ENCODE measurements at regions not wholly inside any gene's neighbourhood (a gene's known extent, or its start where the extent isn't known, plus 50 kb on each side); places are given as distances from the start of the nearest gene placed in this dataset.

GRCh38 chr5:2153350-2153749 is 270.6 kb upstream of the IRX4 start:
- H3K18ac ChIP-seq (ENCODE audit: extremely low read depth, low read length): no peak overlapping the region
- no peak overlapping the region for H2AK5ac ChIP-seq (ENCODE audit: low read depth, low read length)
- H3K4ac ChIP-seq (replicated peaks; ENCODE audit: insufficient read length, low read depth, low read length): no peak overlapping the region
- no peak overlapping the region for H3K4me3 ChIP-seq (ENCODE audit: extremely low read depth in 1 of 4, insufficient read depth in 2 of 4, low read depth in 3 of 4, low read length in 4 of 4)
- H3K27ac ChIP-seq (ENCODE audit: low read depth, low read length): no peak overlapping the region
- no peak overlapping the region for H3K9ac ChIP-seq (replicated peaks in 1 of 4; ENCODE audit: extremely low read depth in 1 of 4, low read depth in 3 of 4, low read length in 3 of 4)
- DNase-seq (ENCODE audit: low read depth in 1 of 2, low spot score in 2 of 2) (no peak), FAIRE-seq (no peak)
- no peak overlapping the region for H2BK5ac ChIP-seq (ENCODE audit: low read depth, low read length)
- no peaks in the 10 kb centered on the region for H3K79me1 ChIP-seq (ENCODE audit: low read depth, low read length)
- no peaks in the 10 kb centered on the region for H3K9me3 ChIP-seq (ENCODE audit: insufficient read depth in 2 of 2, low read depth in 1 of 2, low read length in 1 of 2)
- H2BK120ac ChIP-seq (replicated peaks; ENCODE audit: low read depth, low read length): no peak overlapping the region
- no peaks in the 10 kb centered on the region; the same call in 1 of the 2 replicates for H3K23me2 ChIP-seq (ENCODE audit: low read depth, low read length)
- H3K36me3 ChIP-seq (ENCODE audit: control insufficient read depth in 2 of 4, insufficient read depth in 4 of 4, low read length in 3 of 4): no peaks in the 10 kb centered on the region
- H4K91ac ChIP-seq (replicated peaks; ENCODE audit: insufficient read length, low read length): no peak overlapping the region
- no peak overlapping the region for H4K5ac ChIP-seq (ENCODE audit: insufficient read length, low read depth, low read length)
- H3K4me2 ChIP-seq (ENCODE audit: insufficient read depth in 1 of 2, low read depth in 2 of 2, low read length in 2 of 2): no peak overlapping the region
- no peak overlapping the region for H3K56ac ChIP-seq (replicated peaks; ENCODE audit: insufficient read length, low read depth, low read length)
- H4K8ac ChIP-seq (ENCODE audit: extremely low read depth, insufficient read depth, low read length): no peak overlapping the region
- H2AFZ ChIP-seq (ENCODE audit: low read length): no peak overlapping the region
- ChIA-PET POLR2A (ENCODE audit: partially characterized antibody) (no interaction called here), CTCF (ENCODE audit: partially characterized antibody) (no interaction called here)
- no peaks in the 10 kb centered on the region for H3K27me3 ChIP-seq (replicated peaks in 1 of 4; ENCODE audit: control insufficient read depth in 3 of 4, extremely low read depth in 1 of 4, insufficient read depth in 3 of 4, low read length in 3 of 4)
- H3K23ac ChIP-seq (ENCODE audit: insufficient read length): no peak overlapping the region
- no peak overlapping the region for H2BK12ac ChIP-seq (ENCODE audit: low read depth, low read length)
- no peak overlapping the region for H2BK20ac ChIP-seq (ENCODE audit: low read length)
- H2BK15ac ChIP-seq (ENCODE audit: low read length): no peak overlapping the region
- no peaks in the 10 kb centered on the region for H3K79me2 ChIP-seq (ENCODE audit: control insufficient read depth in 1 of 2, insufficient read depth in 2 of 2, low read length in 2 of 2)
- no peak overlapping the region for H3K14ac ChIP-seq (ENCODE audit: insufficient read length)
- WGBS, 2 experiments (ENCODE audit: extremely low coverage in 1 of 2, insufficient coverage in 1 of 2, insufficient read length in 1 of 2, insufficient replicate concordance in 2 of 2, low coverage in 1 of 2, low lambda C conversion rate in 2 of 2, missing lambda C conversion rate in 1 of 2): 91% methylated on average over 6 of the region's 6 CpGs; no CpG with 5 or more reads in 1 of the 2 experiments
- peaks cover 2 to 13% (median 11%) of the 10 kb centered on the region in 4 experiments; a peak in 5 of 7 replicates for H3K4me1 ChIP-seq (replicated peaks in 1 of 4; ENCODE audit: control insufficient read depth in 3 of 4, insufficient read depth in 4 of 4, low read length in 3 of 4)
- no peaks in the 10 kb centered on the region for H4K20me1 ChIP-seq (replicated peaks in 1 of 2; ENCODE audit: control insufficient read depth in 1 of 2, insufficient read depth in 2 of 2, low read length in 2 of 2)
- TF ChIP-seq E2F6 (IDR thresholded peaks at IDR 0.05) (no peak), BRCA1 (IDR thresholded peaks at IDR 0.05; ENCODE audit: low read depth, low read length) (no peak), CBX5 (IDR thresholded peaks at IDR 0.05; ENCODE audit: low read depth, low read length) (no peak), CHD1 (IDR thresholded peaks at IDR 0.05; ENCODE audit: low read depth, low read length) (no peak), TEAD4 (IDR thresholded peaks at IDR 0.05; ENCODE audit: low read depth, low read length) (no peak), SIX5 (IDR thresholded peaks at IDR 0.05; ENCODE audit: low read depth, low read length) (no peak), BCL11A (IDR thresholded peaks at IDR 0.05; ENCODE audit: low read depth in 2 of 2, low read length in 2 of 2) (no peak), PHF8 (conservative IDR thresholded peaks at IDR 0.05; ENCODE audit: low read depth, low read length) (no peak), POLR2AphosphoS5 (IDR thresholded peaks at IDR 0.05; ENCODE audit: low read depth, low read length) (no peak)

All from H1 (cell line).